ENCODE measurements at regions not wholly inside any gene's neighbourhood (a gene's known extent, or its start where the extent isn't known, plus 50 kb on each side); places are given as distances from the start of the nearest gene placed in this dataset.

GRCh38 chr7:16136896-16137295 is 284.4 kb downstream of the CRPPA start:
- DNase-seq (no peak), ATAC-seq (no peak)
- no peak overlapping the region for H3K4me3 Mint-ChIP-seq
- TF ChIP-seq, protein P1, sequence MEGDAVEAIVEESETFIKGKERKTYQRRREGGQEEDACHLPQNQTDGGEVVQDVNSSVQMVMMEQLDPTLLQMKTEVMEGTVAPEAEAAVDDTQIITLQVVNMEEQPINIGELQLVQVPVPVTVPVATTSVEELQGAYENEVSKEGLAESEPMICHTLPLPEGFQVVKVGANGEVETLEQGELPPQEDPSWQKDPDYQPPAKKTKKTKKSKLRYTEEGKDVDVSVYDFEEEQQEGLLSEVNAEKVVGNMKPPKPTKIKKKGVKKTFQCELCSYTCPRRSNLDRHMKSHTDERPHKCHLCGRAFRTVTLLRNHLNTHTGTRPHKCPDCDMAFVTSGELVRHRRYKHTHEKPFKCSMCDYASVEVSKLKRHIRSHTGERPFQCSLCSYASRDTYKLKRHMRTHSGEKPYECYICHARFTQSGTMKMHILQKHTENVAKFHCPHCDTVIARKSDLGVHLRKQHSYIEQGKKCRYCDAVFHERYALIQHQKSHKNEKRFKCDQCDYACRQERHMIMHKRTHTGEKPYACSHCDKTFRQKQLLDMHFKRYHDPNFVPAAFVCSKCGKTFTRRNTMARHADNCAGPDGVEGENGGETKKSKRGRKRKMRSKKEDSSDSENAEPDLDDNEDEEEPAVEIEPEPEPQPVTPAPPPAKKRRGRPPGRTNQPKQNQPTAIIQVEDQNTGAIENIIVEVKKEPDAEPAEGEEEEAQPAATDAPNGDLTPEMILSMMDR (IDR thresholded peaks at IDR 0.05) = no peak
- CTCF ChIA-PET = no interaction called here
- H3K9me3 Mint-ChIP-seq = no peaks in the 10 kb centered on the region
- intact Hi-C loops (cut with micrococcal nuclease) = no loop called here
- no peaks in the 10 kb centered on the region for H3K36me3 Mint-ChIP-seq (ENCODE audit: low read depth)
- no peaks in the 10 kb centered on the region for H3K27me3 Mint-ChIP-seq
- H3K4me1 Mint-ChIP-seq (ENCODE audit: low read depth) = no peaks in the 10 kb centered on the region
- no peak overlapping the region for H3K27ac Mint-ChIP-seq
- POLR2A ChIA-PET = no interaction called here

- Mint-ChIP-seq H3K36me3 (ENCODE audit: low read depth) (no peaks in the 10 kb centered on the region), H3K4me3 (no peak overlapping the region), H3K4me1 (ENCODE audit: low read depth) (no peaks in the 10 kb centered on the region), H3K9me3 (no peaks in the 10 kb centered on the region), H3K27me3 (no peaks in the 10 kb centered on the region), H3K27ac (no peak overlapping the region)
- POLR2A ChIA-PET = no interaction called here
- CTCF ChIA-PET = no interaction called here
- ATAC-seq = no peak
- intact Hi-C loops (cut with micrococcal nuclease) = no loop called here
- TF ChIP-seq, protein P1 (IDR thresholded peaks at IDR 0.05) = no peak
- no peak for DNase-seq
Observed at GRCh38 chr7:16135658-16136057, 285.7 kb downstream of the CRPPA start.

DNA sequence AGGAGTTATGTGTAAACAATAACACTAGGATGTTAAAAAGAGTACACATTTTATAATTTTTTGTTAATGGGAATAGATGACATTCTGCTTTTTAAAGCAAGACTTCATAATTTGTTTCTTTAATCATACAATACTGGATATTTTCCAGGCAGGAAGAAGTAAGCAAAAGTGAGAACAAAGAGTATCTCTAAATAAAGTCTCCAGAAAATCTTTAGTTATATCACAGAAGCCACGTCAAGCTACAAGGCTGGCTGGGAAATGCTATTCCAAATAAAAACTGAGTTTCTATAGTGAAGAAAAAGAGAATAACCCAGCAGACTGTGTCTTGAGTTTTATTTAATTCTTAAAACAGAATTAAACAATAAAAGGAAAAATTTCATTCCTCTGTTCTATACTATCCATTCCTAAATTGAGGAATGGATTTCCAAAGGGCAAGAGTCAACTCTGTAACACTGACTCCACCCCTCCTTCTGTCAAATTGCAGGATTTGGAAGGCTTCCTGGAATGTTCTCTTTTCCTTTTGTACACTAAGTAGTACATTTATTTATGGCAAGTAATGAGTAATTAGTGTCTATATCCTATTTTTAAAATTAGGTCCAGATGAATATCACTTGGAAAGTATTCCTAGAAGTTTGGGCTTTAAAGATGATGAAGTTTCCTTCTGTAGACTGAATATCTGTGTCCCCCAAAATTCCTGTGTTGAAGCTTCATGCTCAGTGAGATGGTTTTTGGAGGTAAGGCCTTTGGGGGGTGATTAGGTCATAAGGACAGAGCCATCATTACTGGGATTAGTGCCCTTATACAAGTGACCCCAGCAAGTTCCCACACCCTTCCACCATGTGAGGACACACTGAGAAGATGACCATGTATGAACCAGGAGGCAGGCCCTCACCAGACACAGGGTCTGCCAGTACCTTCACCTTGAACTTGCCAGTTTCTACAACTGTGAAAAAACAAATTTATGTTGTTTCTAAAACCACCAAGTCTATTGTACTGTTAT is 290.9 kb downstream of the CRPPA start:
- no peaks in the 10 kb centered on the region for H3K9me3 Mint-ChIP-seq

GRCh38 chr7:16129431-16130110 is 291.8 kb downstream of the CRPPA start:
- ChIA-PET CTCF (no interaction called here), POLR2A (no interaction called here)
- ATAC-seq (no peak), DNase-seq (no peak)
- intact Hi-C loops (cut with micrococcal nuclease) = no loop called here
- Mint-ChIP-seq H3K4me1 (ENCODE audit: low read depth) (no peaks in the 10 kb centered on the region), H3K9me3 (no peaks in the 10 kb centered on the region), H3K4me3 (no peak overlapping the region), H3K27ac (no peak overlapping the region), H3K27me3 (no peaks in the 10 kb centered on the region), H3K36me3 (ENCODE audit: low read depth) (no peaks in the 10 kb centered on the region)
- TF ChIP-seq, protein P1 (IDR thresholded peaks at IDR 0.05) = no peak

More for the DNA sequence above, 290.9 kb downstream of the CRPPA start:
- ChIA-PET CTCF (interaction anchor here (1.1 kb wide), 1 partner anchor 16 kb away, joined by 3 read pairs; no protein-coding TSS in a partner anchor), POLR2A (no interaction called here)
- no peaks in the 10 kb centered on the region for H3K36me3 Mint-ChIP-seq (ENCODE audit: low read depth)
- intact Hi-C loops (cut with micrococcal nuclease) = no loop called here
- H3K4me1 Mint-ChIP-seq (ENCODE audit: low read depth) = no peaks in the 10 kb centered on the region
- ATAC-seq (no peak), DNase-seq (no peak)
- no peak overlapping the region for H3K4me3 Mint-ChIP-seq
- H3K27me3 Mint-ChIP-seq = no peaks in the 10 kb centered on the region
- no peak overlapping the region for H3K27ac Mint-ChIP-seq
- TF ChIP-seq, protein P1 (IDR thresholded peaks at IDR 0.05) = no peak
